ENCODE measurements at regions not wholly inside any gene's neighbourhood (a gene's known extent, or its start where the extent isn't known, plus 50 kb on each side); places are given as distances from the start of the nearest gene placed in this dataset.

DNA sequence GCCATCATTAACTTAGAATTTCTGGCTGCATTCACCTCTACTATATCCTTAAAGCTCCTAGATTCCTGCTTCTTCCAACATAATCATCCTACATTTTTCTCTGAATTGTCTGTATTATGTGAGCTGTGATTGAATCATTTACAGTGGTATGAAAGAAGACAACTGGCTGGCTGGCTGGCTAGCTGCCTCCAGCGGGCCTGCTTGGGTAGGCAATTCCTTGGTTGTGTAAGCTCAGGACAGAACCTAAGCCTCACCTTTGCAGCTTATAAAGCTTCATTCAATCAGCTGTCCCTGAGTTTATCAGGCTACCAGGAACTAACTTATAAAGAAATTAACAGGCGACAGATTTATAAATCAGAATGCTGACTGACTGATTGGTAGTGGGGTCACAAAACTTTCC is 162.7 kb upstream of the NR3C1 start:
- TF ChIP-seq, protein P1, sequence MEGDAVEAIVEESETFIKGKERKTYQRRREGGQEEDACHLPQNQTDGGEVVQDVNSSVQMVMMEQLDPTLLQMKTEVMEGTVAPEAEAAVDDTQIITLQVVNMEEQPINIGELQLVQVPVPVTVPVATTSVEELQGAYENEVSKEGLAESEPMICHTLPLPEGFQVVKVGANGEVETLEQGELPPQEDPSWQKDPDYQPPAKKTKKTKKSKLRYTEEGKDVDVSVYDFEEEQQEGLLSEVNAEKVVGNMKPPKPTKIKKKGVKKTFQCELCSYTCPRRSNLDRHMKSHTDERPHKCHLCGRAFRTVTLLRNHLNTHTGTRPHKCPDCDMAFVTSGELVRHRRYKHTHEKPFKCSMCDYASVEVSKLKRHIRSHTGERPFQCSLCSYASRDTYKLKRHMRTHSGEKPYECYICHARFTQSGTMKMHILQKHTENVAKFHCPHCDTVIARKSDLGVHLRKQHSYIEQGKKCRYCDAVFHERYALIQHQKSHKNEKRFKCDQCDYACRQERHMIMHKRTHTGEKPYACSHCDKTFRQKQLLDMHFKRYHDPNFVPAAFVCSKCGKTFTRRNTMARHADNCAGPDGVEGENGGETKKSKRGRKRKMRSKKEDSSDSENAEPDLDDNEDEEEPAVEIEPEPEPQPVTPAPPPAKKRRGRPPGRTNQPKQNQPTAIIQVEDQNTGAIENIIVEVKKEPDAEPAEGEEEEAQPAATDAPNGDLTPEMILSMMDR (conservative IDR thresholded peaks at IDR 0.05; ENCODE audit: low read length): no peak
- TF ChIP-seq EZH2phosphoT487 (IDR thresholded peaks at IDR 0.05; ENCODE audit: borderline replicate concordance): no peak
